Stimulated activated naive CD8-positive, alpha-beta T cell treated with anti-CD3 and anti-CD28 coated beads, Interleukin-15, Interleukin-2, amounts not matched to agents 100 U/mL and 50 U/mL, for 24 hours (primary cell): ENCODE measurements at regions not wholly inside any gene's neighbourhood (a gene's known extent, or its start where the extent isn't known, plus 50 kb on each side); places are given as distances from the start of the nearest gene placed in this dataset.
A peak's percentile ranks its signal among the peaks of the same experiment; 100 is the strongest.
"Not testable (repeated sequence)": the region's sequence is repeated elsewhere in the genome, so short reads cannot be mapped to it uniquely, and the experiment has no call there.

Experiments
- ATAC-seq: fragments of 150-1000 bp; cut with Tn5 transposase; one replicate; pipeline ENCODE4 v1.10.0; 2021
- DNase-seq: peaks from one replicate; pipeline ENCODE4 v3.0.0; 2021

DNA sequence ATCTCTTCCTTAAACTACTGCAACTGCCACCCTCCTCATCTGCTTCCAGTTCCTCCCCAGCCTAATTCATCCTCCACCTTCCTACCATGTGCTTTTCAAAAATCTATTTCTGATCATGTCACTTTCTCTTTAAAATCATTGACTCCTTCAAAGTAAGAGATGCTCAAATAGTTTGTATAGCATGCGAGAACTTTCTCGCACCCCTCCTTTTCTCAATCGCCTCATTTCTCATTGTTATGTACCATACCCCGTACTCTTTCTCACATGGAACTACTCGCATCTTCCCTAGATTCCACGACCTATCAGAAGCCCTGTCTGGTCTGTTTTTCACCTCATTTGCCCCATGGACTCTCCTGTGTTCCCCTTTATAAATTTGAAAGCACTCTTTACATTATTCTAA lies 238.2 kb downstream of the NRIP1 start:
- no peak for DNase-seq
- ATAC-seq = no peak

DNA sequence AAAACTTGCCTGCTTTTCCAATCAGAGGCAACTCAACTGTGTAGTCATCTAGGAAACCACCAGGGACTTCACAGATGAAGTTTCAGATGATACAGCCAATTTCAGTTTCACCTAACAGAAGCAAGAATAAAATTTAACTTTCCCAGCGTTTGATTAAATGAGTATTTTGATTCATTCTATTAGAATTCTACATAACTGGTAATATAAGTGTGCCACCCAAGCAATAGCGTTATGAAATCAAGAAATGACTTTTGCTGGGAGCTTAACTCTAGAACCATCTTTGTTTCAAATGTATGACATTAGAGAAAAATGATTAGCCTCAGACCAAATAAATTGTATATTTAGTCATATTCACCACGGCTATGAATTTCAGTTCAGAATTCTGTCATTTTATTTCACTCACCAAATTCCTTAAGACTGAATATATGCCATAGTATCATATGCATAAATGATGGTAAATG lies 239.3 kb downstream of the NRIP1 start:
- ATAC-seq = peak; percentile 68
- DNase-seq = no peak

DNA sequence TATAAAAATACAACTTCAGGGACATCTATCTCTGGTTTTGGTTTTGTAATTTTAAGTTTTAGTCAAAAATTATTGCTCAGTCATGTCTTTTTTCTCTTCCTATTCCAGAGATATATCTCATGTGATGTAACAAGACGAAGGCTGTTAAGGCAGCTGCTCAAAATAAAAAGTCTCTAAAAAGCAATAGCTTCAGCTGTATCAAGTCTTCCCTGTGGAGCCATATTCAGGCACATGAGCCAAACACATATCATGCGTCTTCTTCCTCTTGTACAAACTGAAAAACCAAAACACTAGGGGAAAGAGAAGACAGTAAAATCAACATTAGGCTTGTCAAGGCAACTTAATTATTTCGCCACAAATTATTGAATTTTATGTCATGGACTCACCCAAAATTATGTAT lies 240.7 kb downstream of the NRIP1 start:
- no peak for DNase-seq
- ATAC-seq = no peak

DNA sequence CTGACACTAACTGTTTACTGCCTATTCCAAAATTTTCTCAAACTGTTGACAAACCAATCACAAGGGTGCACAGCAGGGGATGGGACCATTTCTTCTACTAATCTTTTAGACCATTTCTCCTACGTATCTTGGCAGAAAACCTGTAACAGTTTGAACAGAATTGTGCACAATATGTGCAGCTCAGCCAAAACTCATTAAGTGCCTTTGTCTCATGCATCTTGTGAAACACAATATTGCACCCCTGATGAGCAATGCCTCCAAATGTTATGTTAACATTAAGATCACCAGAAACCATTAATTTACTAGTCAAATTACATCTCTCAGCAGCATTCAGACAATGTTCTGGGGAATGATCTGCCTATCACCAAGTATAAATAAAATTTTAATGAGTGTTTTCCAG lies 247.5 kb downstream of the NRIP1 start:
- ATAC-seq = no peak
- DNase-seq = no peak

DNA sequence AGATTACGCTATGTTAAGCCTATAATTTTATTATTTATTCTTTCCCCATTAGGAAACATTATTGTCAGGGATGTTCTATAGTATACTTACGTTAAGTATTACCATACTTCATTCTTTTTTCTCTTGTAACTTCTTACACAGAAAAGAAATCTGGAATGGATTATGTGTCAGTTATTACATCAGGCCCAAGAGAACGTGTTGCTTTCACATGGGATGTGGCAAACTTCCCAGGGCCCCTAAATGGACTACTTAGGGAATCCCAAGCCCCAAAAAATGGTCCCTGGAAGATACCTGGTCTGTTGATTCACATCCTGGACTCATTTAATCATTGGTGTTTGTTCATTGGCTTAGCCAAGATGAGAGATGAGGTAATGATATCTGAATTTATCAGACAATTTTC lies 249.8 kb downstream of the NRIP1 start:
- DNase-seq (no peak), ATAC-seq (no peak)

DNA sequence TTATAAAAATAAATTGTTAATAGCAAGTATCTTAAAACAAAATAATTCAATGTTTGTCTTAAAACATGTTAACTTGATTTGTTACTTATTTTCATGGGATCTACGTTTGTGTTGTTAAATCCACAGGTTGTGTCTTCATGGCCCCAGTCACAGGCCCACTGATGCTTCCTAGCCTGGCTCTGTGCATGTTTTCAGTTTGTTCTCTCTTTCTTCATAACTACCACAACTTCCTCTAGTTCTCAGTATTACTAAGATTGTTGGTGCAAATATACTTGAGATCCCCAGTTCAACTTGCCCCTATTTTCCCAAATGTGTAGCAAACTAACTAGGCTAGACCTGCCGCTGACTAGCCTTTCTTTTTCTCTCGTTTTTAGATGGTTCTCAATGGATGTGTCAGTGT lies 250.5 kb downstream of the NRIP1 start:
- no peak for ATAC-seq
- DNase-seq = no peak

DNA sequence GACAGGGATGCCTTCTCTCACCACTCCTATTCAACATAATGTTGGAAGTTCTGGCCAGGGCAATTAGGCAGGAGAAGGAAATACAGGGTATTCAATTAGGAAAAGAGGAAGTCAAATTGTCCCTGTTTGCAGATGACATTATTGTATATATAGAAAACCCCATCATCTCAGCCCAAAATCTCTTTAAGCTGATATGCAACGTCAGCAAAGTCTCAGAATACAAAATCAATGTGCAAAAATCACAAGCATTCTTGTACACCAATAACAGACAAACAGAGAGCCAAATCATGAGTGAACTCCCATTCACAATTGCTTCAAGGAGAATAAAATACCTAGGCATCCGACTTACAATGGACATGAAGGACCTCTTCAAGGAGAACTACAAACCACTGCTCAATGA lies 258.1 kb upstream of the SAMSN1 start:
- not testable (repeated sequence) for ATAC-seq, DNase-seq

DNA sequence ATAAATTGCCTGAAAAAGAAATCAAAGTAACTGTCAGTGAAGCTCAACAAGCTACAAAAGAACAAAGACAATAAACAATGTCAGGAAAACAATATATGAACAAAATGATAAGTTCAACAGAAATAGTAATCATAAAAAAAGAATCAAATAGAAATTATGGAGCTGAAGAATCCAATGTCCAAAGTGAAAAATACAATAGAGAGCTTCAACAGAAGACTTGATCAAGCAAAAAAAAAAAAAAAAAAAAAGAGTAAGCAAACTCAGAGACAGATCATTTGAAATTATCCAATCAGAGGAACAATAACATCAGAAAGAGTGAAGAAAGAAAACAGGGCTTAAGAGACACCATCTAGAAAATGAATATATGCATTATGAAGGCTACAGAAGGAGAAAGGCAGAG lies 251.4 kb upstream of the SAMSN1 start:
- no peak for ATAC-seq
- DNase-seq = no peak

DNA sequence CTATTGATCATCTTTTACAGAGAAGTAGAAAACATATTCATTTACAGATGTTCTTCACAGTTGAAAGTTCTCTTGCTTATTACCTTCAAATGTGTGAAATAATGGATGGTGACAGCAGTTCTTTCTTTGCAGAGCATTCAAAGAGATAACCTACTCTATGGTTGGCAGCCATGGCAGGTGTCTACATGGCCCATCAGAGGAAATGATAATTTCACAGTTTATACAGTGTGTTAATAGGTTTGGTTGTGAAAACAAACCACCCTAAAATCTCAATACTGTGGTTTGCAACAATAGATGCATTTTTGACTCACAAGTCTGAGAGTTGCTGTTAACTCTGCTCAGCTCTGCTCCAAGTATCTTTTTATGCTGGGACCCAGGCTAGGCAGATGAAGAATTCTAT lies 241.2 kb upstream of the SAMSN1 start:
- no peak for DNase-seq
- ATAC-seq = no peak

DNA sequence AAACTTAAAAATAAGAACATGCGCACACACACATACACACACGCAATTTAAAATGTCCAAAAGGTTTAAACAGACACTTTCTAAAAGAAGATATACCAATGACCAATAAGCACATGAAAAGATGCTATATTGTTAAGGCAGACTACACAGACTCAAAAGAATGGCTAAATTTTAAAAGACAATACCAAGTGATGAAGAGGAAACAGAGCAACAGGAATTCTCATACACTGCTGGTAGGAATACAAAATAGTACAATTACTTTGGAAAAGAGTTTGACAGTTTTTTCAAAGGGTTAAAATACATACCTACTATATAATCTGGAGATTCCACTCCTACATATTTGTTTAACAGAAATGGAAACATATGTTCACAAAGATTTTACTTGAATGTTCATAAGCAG lies 239.6 kb upstream of the SAMSN1 start:
- ATAC-seq (no peak), DNase-seq (no peak)

DNA sequence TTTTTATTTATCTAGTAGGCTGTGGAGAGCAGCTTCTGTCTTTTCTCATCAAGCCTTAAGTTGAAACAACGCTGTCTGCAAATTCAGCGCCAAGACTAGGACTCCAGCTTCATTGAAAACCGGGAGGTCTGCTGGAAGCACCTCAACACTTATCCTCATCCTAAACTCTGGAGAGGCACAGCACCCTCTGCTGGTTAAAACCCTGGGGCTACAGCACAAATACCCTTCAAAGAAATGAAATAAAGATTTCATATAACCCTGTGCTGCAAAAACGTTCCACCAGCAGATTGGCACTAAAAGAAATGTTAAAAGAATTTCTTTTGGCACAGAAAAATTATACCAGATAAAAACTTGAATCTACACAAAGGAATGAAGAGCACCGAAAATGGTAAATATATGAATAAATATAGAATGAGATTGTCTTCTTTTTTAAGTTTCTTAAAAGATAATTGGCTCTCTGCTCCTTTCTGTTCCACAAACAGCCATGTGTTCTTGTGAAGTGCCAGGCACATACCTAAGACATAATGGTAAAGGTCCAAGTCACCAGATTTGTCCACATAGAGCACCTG lies 227.7 kb upstream of the SAMSN1 start:
- ATAC-seq = no peak
- peak; percentile 65 for DNase-seq

DNA sequence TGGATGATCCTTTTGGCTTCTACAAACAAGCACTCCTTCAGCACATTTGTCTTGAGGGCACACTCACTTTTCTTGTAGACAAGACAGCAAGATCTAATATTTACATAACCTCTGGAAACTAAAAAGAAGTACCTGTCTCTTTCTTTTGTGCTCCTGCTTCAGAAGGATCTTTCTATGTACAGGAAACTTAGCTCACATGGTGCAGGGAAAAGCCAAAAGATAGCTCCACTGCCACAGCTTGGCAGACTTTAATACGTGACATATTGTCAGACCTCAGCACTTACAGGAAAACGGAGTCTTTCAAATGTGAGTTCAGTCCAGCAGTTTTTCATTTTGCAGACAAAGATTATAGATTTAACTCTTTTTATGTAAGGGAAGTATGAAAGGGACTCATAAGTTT lies 225.5 kb upstream of the SAMSN1 start:
- DNase-seq (no peak), ATAC-seq (no peak)

DNA sequence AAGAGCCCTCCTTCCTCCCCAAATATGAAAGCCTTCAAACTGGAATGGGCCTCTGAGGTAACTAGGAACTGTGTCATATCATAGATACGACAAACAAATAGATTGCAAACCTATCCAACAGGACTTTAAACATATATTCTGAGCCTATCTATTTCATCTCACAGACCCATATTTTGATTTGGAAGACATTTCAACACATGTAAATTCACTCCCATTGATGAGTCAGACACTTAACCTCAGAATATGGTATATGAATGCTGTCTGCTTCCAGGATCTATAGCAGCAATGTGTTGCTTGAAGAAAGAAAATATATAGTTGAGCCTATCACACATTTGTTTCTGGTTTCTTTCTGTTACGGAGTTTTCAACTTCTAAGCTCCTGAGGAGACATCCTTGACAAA lies 221.9 kb upstream of the SAMSN1 start:
- no peak for ATAC-seq
- no peak for DNase-seq

DNA sequence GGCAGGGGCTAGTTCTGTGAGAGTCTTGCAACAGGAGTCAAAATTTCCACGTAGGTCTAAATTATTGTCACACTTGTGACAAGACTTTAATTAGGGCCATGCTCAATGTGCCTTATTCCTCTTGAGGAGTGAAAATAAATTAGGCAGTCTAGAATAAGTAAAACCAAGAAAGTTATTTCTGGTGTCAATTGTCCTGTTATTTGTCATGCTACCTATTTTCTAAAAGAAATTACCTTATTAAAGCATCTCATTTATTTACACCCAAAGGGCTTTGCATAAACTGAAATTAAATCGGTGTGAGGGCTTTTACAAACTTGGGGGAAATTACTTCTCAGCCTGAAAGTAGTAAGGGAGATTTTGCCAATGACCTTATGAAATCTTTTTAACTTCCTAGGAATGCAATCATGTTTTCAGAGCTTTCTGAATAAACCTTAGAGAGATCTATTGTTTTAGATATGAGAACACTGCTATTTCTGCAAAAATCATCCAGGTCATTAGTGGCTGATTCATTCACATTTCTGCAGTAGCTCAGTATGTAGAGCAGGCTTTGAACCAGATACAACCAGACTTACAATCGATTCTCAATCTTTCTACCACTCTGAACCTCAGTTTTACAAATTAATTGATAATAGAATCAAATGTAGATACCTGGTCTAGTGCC lies 221.2 kb upstream of the SAMSN1 start:
- ATAC-seq (no peak), DNase-seq (no peak)

DNA sequence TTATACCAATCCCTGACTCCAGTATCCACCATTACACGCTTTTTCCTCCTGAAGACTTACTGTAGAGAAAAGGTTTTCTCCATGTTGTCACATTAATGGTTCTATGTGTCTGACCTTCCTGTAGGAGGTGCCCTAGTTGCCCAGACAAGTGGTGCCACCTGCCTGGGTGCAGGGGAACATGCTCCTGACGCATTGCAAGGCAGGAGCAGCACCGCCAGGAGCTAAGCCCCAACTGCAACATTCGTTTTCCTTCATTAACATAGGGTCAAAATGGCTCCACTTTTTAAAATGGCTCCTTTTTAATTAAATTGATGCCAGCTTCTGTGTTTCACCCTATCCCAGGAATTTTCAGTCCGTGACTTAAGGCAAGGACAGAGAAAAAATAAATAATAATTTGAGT lies 220.1 kb upstream of the SAMSN1 start:
- ATAC-seq (no peak), DNase-seq (no peak)

DNA sequence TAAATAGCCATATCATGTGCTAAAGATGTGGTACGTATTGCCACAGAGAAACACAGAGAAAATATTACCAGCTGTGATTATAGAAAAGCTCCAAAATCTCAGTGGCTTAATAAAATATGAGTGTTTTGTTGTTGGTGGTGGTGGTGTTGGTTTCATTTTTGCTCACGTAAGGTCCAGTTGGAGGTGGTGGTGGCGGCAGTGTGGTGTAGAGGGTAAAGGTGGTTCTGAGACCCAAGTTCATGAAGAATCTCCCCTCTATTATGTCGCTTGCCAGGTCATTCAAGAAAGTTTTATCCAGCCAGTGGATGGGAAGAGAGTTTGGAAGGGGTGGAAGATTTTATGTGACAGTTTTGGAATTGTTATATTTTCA lies 217.6 kb upstream of the SAMSN1 start:
- ATAC-seq (no peak), DNase-seq (no peak)

DNA sequence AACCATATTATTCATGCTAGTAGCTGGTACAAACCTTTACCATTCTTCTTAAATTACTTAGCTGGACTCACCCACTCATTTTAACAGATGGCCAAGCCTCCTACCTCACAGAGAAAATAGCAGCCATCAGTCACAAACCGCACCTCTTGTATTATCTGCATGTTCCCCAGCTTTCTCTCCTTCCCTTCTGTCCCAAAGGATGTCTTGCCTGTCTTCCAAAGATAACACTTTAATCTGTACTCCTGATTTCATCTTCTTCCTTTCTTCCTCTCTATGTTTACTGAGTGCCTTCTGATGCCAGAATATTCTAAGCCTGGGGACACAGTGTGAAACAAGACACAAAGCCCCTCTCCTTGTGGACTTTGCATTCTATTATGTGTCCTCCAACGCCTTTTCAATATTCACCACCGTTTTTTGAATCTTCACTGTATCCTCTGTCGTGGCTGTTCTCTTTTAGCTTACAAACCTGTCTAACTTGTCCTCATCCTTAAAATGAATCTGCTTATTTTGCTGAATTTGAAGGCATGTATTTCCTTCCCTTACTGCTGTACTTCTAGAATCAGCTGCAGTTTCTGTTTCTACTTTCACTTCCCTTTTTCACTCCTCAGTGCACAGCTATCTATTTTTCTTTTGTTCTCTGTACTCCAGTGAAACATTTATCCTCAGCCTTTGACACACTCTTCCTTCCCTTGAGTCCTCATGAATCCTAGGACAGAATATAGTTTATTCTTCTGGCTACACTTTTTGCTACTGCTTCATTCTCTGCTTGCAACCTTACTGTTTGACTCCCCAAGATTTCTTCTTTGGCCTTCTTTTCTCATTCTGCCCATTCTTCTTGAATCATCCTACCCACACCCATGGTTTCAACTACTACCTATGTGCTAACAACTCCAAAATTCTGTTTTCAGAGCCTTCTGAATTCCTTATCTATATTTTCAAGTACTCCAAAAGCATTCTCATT lies 216.9 kb upstream of the SAMSN1 start:
- ATAC-seq = peak; percentile 80
- no peak for DNase-seq

DNA sequence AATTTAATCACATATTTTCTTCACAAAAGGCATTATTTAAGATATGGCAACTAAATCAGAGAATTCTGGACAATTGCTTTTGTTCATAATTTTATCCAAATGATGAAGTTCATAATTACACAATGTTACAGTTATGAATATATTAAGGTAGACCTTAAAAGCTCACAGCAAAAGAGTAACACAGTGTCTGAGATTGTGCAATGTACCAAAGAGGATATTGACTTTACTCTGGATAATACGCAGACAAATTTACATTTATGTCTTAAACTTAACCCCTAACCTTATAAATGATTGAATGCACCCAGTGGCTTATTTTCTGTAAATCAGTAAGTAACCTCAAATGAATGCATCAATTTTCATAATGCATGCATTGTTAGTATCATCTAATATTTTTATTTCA lies 216.2 kb upstream of the SAMSN1 start:
- ATAC-seq = no peak
- DNase-seq = no peak

DNA sequence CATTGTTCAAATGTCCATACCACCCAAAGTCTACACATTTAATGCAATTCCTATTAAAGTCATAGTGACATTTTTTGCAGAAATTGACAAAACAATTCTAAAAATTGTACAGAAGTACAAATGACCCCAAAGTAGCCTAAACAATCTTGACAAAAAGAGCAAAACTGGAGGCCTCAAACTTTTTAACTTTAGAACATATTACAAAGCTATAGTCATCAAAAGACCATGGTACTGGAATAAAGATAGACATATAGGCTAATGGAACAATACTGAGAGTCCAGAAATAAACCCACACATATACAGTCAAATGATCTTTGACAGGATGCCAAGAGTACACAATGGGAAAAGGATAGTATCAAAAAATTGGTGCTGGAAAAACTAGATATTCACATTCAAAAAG lies 213.2 kb upstream of the SAMSN1 start:
- DNase-seq = no peak
- ATAC-seq = no peak

DNA sequence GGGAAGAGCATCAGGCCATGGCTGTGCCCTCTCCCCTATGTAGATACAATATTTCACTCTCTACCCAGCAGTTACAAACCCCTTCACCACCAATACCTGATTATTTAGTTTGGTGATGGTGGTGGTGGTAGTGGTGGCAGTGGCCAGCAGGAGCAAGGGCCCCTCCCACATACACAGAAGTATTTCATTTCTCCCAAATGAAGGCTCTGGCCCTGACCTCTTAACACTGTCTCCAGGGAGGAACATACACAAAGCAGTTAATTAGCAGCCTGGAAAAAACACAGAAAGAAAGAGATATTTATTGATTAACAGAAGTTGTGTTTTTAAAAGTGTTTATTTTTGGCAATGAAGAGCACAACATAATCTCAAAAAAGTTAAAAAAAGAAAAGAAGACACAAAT lies 212.7 kb upstream of the SAMSN1 start:
- no peak for DNase-seq
- ATAC-seq = no peak

DNA sequence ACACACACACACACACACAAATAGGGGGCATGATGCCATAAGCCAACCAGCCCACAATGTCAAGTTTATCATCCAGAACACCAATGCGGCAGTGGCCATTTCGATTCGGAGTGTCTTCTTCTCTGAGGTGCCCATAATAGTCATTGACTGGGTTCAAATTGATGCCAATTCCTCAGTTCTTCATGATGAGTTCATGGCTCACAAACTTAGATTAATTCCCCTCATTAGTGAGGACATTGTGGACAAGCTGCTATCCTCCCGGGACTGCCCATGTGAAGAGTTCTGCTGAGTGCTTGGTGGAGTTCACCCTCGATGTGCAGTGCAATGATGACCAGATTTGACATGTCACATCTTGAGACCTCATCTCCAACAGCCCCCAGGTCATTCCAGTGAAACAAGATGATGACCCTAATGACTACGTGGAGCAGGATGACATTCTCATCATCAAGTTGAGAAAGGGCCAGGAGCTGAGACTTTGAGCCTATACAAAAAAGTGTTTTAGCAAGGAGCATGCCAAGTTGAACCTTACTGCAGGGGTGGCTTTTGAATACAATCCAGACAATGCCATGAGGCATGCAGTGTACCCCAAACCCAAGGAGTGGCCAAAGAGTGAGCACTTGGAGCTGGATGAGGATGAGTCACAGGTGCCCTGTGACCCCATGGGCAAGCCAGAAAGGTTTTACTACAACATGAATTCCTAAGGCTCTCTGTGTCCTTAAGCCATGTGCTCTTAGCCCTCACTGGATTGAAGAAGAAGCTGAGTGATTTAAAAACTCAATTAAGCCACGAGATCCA lies 211.6 kb upstream of the SAMSN1 start:
- ATAC-seq = no peak
- DNase-seq = no peak

DNA sequence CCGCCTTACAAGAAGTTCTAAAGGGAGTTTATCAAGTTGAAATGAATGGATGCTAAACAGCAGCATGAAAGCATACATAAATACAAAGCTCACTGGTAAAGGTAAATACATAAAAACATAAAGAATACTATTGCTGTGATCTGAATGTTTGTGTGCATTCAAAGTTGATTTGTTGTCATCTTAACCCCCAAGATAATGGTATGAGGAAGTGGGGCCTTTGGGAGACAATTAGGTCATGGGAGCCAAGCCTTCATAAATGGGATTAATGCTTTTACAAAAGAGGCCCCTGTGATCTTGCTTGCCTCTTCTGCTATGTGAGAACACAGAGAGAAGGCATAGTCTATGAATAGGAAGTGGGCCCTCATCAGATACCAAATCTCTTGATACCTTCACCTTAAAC lies 209.0 kb upstream of the SAMSN1 start:
- DNase-seq (no peak), ATAC-seq (no peak)

DNA sequence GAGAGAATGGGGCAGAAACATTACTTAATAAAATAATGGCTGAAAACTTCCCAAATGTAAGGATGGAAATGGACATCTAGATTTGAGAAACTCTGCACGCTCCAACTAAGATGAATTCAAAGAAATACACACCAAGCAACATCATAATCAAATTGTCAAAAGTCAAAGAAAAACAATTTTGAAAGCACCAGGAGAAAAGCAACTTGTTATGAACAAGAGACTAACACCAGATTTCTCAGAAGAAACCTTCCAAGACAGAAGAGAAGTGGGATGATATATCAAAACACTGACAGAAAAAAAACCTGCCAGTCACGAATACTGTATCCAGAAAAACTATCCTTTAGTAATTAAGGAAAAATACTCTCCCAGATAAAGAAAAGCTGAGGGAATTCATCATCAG lies 208.6 kb upstream of the SAMSN1 start:
- no peak for DNase-seq
- no peak for ATAC-seq
